ENCODE measurements at regions not wholly inside any gene's neighbourhood (a gene's known extent, or its start where the extent isn't known, plus 50 kb on each side); places are given as distances from the start of the nearest gene placed in this dataset.

DNA sequence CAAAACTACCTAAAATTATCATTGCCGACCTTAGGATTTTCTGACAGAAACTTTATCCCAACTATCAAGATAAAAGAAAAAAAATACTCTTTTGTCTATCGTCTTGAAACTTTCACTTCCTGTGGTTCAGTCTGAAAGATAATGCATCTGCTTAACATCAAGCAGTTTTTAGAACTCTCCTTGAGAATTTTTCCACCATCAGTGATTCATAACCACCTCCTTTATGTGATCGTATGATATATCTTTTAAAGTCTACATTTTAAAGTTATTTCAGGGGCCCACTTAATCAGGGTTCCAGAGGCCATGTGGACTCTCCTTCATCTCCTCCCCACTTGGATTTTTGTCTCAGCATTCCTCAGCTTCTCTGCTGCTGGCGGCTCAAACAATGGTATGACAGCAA is 272.8 kb upstream of the TENM3 start:
- DNase-seq (ENCODE audit: low read depth in 2 of 2), result no peak

DNA sequence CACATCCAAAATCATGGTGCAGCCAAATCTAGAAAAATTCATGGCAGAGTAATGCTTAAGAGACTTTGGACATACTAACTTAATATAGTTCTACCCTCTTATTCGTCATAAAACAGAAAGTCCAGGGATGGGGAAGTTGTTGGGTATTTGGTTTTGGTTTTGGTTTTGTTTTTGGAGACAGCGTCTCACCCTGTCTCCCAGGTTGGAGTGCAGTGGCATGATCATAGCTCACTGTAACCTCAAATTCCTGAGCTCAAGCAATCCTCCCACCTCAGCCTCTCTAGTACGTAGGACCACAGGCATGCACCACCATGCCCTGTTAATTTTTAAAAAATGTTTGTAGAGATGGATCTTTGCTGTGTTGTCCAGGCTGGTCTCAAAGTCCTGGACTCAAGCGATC is 271.8 kb upstream of the TENM3 start:
- no peak for DNase-seq (ENCODE audit: low read depth in 2 of 2)

DNA sequence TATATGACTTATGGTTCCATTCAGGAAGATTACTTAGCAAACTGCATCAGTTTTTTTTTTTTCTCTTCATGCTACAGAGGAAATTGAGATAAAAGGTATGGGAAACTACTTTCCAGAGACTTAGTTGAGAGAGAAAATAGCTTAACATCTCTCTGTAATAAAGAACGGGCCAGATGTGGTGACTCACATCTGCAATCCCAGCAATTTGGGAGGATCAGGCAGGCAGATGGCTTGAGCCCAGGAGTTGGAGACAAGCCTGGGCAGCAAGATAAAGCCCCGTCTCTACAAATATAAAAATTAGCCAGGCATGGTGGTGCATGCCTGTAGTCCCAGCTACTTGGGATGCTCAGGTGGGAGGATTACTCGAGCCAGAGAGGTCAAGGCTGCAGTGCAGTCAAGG is 271.2 kb upstream of the TENM3 start:
- no peak for DNase-seq (ENCODE audit: low read depth in 2 of 2)

DNA sequence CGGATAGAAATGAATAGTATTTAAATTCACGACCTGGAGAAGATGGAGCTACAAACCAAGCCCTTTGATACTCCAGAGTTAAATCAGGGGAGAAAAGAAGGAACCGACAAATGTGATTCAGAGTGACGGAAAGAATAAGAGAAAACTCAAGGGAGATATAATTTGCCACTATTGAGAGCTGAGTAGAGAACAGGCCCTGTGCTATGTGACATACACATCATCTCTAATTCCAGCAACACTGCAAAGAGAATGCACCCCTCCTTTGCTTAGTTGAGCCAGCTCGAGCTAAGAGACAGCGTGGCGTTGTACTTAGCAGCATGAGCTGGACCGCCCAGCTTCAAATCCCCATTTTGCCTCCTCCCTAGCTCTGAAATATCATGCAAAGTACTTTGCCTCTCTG is 266.4 kb upstream of the TENM3 start:
- no peak for DNase-seq (ENCODE audit: low read depth in 2 of 2)

DNA sequence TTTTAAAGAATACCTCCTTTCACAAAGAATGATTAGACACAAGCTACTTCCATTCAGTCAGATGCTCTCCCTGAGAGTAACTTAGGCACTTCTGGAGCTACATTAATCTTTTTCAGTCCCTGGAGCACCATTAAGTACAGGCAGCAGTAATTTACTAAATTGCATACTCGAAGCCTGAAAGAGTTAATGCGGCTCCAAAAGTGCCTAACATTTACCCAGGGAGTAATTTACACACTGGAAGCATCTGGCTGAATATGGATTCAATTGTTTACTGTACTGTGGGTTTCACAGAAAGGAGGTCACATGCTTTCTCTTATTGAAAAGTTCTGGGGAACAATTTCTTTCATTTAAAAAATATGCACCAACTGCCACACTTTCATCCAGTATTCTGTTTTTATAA is 260.8 kb upstream of the TENM3 start:
- no peak for DNase-seq (ENCODE audit: low read depth in 2 of 2)

DNA sequence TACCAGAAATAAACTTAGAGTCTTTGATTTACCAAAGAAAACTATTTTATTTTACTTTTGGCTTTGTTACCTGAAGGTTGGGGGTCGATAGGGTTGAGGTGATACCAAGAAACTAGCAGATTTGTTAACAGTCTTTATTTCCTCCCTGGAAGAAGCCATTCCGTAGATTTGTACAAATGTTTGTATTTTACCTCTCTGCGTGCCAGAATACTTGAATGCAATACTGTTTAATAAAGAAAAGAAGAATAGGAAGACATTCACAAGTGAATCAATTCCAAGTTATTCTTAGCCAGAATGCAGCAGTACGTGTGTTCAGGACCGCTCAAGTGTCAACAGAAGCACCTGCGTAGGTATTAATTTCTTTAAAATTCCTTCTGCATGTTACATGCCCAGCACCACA is 260.3 kb upstream of the TENM3 start:
- DNase-seq (ENCODE audit: low read depth in 2 of 2), result no peak

DNA sequence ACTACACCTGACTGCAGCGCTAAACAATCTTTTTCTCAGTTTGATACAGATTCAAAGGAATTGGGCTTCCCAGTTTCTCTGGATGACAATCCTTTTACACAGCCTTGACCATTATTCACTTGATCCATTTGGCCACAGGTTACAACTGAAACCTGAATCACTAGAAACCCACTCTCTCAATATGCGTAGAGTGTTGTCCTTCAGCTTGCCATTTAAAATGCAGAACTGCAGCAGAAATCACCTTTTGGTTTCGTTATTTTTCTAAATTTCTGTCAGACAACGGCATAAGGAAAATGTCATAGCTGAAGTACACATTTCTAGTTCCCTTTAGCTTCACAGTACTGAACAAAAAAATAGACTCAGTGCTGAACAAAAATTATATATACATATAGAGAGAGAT is 255.8 kb upstream of the TENM3 start:
- DNase-seq (ENCODE audit: low read depth in 2 of 2), result no peak

DNA sequence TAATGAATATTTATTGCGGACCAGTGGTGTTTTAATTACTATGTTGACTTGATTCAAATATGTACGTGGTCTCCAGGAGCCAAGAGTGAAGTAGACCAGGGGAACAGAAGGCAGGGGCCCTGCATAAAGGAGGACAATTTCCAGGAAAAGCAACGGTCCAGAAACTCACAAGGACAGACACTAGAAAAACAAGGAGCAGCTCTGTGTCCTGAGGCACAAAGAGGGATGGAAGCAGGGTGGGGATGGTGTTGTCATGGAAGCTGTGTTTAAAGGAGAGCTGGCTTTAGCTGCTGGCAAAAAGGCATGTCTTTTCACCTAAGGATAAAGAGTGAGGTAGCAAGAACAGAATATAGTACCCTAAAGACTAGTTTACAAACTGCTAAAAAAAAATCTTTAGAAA is 254.1 kb upstream of the TENM3 start:
- DNase-seq (ENCODE audit: low read depth in 2 of 2), result no peak

DNA sequence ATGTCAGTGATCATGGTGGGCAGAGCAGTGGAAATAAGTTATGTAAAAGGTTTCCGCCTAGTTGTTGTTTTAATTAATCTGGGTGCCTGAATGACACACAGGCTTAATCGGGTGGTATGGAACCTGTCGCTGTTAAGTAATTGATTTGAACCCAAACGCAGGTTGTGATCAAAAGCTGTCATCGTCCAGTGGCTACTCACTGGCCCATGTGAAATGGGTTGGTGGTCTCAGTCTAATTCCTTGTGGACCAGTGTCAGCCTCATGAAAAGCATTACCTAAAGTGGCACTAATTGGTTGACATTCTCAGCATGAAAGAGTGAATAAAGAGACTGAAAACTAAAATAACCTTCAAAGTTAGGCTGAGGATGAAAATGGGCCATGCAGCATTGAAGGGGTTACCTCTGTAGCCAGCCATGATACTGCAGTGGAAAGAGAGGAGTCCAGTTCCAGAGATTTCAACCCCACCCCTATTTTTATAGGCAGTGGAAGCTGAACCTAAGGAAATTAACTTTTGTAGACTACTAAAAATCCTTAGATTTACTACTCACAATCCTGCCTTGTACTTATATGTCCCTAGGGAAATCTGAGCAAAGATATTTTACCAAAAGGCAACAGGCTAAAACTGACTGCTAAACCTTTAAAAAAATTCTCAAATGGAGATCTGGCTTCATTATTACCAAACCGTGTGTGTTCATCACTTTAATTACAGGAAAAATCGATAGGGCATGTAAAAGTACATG is 251.7 kb upstream of the TENM3 start:
- no peak for DNase-seq (ENCODE audit: low read depth in 2 of 2)

DNA sequence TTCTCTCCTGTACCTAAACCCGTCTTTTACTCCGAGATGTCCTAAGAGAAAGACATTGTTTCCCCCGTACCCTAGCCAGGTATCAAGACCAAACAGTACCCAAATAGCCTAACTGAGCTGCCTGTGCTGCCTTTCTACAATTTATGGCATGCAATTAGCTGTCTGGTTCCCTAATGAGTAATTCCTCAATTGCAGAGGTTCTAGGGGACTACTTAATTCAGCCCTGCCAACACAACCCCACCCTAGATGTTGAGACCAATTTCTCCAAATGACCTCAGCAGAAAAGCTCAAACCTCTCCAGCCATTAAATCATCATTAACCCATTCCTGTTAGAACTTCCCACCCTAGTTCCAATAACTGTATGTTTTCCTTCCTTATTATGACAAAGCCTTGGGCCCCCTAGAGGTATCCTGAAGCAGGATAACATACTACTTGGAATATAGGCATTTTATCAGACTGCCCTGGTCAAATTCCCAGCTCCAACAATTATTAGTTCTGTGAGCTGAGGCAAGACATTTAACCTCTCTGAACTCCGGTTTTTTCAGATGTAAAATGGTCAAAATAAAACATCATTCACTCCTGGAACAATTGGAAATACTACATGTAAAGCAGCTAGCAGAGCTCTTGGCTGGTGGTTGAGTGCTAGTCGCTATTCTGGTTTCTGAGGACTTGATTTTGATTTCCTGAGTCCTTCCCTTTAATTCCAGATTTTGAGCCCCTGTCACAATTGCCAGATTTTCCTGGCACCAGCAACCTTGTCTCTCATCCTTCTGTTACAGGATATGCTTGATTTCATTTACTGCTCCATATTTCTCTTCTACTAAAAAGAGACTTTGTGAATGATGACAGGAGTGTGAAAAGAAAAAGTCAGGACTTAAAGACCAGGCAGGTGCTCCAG is 244.6 kb upstream of the TENM3 start:
- DNase-seq (ENCODE audit: low read depth in 2 of 2), result no peak

DNA sequence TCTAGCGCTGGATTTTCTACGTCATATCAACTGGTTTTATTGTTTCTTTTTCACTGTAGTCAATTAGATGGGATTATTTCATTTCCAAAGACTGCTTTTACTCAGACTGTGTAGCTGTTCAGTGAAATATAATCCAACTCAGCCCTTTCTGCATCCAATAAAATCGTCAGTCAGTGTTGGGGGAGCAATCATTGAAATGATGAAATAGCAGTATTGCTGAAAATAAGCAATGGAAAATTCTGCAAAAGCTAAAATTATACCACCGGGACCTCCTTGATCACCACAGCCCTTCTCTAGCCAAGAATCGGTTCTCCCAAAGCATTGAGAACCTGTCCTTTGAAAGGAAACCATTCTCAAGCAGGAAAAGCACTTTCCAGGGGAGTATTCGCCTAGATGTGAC is 243.1 kb upstream of the TENM3 start:
- DNase-seq (ENCODE audit: low read depth in 2 of 2), result no peak

DNA sequence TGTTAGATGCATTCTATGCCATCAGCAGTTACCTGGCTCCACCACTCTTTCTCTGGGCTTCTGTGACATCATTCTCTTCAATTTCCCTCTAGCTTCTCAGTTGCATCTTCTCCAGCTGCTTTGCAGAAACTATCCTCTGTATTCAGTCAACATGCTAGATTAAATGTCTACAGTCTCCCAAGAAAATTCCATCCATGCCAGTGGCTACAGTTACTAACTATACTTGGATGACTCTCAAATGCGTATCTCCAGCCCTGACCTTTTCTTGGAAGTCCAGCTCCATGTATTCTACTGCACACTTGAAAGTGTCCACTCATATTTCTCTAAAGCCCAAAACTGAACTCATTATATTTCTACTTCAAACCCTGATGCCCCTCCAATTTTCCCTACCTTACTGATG is 232.3 kb upstream of the TENM3 start:
- DNase-seq (ENCODE audit: low read depth in 2 of 2), result no peak

DNA sequence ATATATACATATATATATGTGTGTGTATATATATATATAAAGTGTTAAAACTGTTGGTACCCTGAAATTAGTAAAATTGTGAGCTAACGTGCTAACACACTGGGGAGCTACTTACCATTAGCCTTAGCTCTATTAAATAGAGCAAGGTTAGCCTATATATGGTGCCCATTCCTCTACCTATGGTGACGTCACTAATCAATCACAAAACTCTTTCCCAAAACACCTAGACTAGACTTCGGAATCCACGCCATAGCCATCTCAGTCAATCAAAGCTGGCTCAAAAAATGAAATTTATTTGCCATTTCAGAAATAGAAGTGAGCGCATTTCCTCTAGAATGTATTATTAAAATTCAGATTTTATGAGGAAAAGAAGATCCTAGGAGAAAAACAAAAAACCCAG is 229.0 kb upstream of the TENM3 start:
- no peak for DNase-seq (ENCODE audit: low read depth in 2 of 2)

DNA sequence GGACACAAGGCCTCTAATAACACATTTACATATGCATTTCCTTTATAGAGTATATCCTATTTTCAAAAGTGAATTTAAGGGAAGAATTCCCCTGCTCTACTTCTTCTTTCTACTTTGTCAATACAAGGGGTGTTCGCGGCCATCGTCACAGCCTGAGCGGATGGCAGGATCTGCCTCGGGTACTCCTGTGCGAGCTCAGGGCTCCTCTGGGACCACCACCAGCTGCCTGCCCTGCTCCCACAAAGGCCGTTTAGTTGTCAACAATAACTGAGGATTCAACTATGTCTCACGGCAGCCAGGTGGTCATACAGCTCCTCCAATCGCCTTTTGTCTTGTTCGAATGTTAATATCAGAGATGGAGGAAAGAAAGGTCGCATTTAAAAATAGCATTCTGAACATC is 228.2 kb upstream of the TENM3 start:
- no peak for DNase-seq (ENCODE audit: low read depth in 2 of 2)

DNA sequence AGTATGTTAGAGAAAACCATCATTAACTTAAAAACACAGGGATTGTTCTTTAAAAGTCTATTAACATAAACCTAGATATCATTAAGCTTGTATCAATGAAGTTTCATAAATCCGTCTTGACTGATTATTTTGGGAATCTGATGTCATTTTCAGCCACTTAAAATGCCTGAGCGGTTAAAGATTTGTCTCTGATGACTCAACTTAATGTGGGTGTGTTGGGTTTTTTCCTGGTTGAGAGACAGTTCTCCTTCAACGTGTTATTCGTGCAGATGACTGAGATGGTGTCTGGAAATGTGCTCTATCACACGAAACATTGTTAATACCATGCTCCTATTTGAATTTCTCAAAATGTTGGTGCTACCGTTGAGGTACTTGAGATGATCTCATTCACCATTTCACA is 227.3 kb upstream of the TENM3 start:
- DNase-seq (ENCODE audit: low read depth in 2 of 2), result no peak

DNA sequence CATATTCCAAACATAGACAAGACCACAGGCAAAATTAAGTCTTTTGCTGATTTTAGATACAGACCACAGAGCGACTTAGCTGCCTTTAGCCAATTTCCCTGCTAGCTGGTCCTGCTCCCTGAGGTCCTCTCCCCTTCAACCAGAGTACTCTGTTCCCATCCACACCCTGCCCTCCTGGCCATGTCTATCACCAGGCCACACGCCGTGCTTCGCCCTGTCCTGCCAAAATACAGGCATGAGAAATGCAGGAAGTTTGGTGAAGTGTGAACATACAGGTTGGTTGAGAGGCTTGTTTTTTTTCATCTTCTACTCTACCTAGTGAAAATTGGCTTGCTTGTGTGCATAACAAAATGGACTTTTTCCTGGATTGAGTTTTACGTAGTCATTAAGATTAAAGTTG is 226.2 kb upstream of the TENM3 start:
- no peak for DNase-seq (ENCODE audit: low read depth in 2 of 2)

DNA sequence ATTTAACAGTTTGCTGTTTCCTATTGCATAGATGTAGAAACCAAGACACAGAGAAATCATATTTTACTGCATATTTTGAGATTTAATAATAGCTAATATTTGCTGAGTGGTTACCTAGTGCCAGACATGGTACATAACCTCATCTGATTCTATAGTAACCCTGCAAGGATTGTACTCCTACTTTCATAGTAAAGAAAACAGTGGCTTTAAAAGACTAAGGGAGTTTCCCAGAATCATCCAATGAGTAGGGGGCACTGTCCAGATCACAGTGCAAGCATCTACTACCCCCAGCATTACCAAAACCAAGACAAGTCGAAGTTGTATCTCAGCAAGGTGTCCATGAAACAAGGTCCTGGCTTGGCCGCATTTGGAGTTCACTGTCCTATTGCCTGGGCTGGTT is 224.5 kb upstream of the TENM3 start:
- no peak for DNase-seq (ENCODE audit: low read depth in 2 of 2)

DNA sequence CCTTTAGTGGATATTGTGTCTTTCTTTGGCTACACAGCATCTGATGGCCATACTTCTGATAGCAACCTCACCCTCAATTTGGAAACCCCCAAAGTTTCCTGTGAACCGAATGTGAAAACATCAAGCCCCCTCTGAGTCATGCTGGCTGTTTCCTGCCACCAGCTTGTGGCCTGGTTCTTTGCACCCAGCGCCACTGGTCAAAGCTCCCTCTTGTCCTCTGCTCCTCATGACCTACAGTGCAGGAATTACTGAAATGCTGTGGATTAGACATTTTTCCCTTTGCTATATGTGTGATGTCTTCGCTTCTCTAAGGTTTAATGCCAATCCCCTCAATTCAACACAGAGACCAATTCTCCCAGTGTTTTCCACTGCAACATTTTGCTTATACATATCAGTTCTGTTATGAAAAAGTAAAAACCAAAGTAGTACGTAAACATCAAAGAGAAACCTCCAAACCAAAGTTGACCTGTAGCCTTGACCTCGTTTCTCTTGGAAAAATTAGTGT is 224.0 kb upstream of the TENM3 start:
- no peak for DNase-seq (ENCODE audit: low read depth in 2 of 2)

DNA sequence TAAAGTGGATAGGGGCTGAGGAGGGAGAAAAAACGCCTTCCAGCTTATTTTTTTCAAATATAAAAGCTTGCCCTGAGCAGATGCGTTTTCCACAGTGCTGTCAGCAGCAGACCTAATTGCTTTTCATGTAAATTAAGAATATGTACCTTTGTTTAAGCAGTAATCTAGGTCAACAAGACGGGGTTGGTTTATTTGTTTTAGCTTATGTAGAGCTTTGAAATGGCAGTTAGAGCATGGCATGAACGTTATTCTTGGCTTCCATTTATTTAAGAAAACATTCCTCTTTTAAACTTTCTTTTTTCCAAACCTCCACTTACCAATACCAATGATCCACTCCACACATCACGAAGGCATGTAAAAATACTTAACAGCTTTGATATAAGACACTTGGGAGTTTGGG is 220.3 kb upstream of the TENM3 start:
- no peak for DNase-seq (ENCODE audit: low read depth in 2 of 2)

DNA sequence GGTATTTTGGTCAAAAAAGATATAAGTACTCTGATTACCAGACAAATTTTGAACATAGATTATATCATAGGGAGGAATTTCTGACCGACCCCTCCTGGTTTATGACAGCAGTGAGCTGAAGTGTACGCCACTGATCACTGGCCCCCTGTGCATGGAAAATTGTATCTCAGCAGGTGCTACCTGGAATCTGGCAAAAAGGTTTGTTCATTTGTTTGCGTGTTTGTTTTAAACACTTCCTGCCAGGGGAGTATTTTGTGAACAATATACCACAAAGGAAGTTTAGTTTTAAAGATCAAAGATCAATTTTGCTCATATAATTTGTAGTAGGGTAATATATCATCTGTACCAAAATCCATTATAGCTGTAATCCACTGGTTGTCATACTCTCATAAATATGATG is 219.7 kb upstream of the TENM3 start:
- DNase-seq (ENCODE audit: low read depth in 2 of 2), result no peak

DNA sequence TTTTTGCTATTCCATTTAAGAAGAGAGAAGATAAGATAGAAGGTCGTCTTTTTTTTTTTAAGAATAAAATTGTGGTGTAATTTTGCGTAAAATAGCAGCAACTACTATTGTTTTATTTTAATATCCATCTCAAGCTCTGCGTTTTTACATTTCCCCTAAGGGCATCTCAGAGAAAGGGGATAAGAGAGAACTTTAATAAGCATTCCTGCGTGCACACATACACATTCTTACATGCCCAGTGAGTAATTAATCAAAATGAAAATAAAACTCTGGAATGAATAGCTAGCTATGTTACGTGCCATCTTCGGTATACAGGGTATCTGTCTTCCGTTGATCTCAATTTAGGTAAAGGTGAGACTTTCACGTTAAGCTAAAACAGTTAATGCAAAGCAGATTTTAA is 200.3 kb upstream of the TENM3 start:
- no peak for DNase-seq (ENCODE audit: low read depth in 2 of 2)

DNA sequence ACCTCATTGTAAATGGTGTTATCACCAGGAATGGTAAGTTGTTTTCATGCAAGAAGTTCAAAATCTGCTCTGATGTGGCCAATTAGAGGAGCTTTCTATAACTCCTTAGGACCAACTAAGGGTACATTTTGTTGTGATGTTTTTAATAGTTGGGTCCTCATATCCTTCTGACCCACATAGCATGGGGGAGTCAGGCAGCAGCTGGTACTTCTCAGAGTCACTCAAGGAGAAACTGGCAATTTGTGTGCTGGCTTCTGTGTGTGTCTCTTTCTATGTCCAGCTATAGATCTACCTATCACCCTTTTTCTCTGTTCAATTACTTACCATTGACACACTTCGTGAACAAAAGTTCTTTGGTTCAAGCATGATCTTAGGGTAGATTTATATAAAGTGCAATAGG is 194.3 kb upstream of the TENM3 start:
- no peak for DNase-seq (ENCODE audit: low read depth in 2 of 2)

DNA sequence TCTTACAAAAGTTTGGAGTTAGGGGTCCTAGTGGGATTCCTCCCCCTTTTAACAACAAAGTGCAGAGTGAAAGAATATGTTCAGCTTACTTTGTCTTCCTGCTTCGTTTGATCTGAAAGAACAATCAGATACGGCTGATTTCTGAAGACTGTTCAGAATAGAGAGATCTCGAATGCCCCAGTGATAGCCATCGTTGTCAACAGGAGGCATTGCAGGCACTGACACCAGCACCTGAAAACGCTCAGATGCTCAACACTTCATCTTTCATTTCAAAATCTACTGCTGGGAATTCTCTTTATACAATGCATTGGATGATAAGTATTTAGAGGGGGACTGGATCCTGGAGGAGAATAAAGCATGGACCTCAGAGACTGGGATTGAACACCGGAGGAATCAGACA is 186.3 kb upstream of the TENM3 start:
- DNase-seq (ENCODE audit: low read depth in 2 of 2), result no peak

All from stimulated activated CD8-positive, alpha-beta memory T cell treated with anti-CD3 and anti-CD28 coated beads, Interleukin-7, amount 100 ng/mL, for 1 hour (primary cell).